WTC11 (cell line): ENCODE measurements at regions not wholly inside any gene's neighbourhood (a gene's known extent, or its start where the extent isn't known, plus 50 kb on each side); places are given as distances from the start of the nearest gene placed in this dataset.

ENCODE experiments used
- GRHL2 ChIP-seq: fragments of 250-450 bp; sonication (Bioruptor Pico); IDR thresholded peaks from 2 replicates; pipeline ENCODE4 v1.8.0; 2022; ENCODE audit warnings: mild to moderate bottlenecking, moderate library complexity; ENCODE audit not compliant: insufficient replicate concordance, severe bottlenecking
- ZNF121 ChIP-seq: sonication (generic); formaldehyde crosslinking; IDR thresholded peaks from 2 replicates; pipeline ENCODE4 v1.8.0; 2023; ENCODE audit warnings: missing genetic modification reagents
- ZNF416 ChIP-seq: fragments of 250-450 bp; sonication (Bioruptor Pico); IDR thresholded peaks from 2 replicates; pipeline ENCODE4 v1.9.0; 2021; ENCODE audit warnings: mild to moderate bottlenecking, inconsistent platforms
- TF ChIP-seq, protein P1 (sequence below): fragments of 200-600 bp; IDR thresholded peaks from 2 replicates; pipeline ENCODE4 v1.8.0; 2022; ENCODE audit warnings: antibody characterized with exemption
- TF ChIP-seq, protein P2 (sequence below): sonication (generic); formaldehyde crosslinking; IDR thresholded peaks from 2 replicates; pipeline ENCODE4 v1.8.0; 2022; ENCODE audit warnings: mild to moderate bottlenecking, missing genetic modification reagents

- no peak for TF ChIP-seq GRHL2 (CRISPR knock-in tag)
- TF ChIP-seq, protein P1, sequence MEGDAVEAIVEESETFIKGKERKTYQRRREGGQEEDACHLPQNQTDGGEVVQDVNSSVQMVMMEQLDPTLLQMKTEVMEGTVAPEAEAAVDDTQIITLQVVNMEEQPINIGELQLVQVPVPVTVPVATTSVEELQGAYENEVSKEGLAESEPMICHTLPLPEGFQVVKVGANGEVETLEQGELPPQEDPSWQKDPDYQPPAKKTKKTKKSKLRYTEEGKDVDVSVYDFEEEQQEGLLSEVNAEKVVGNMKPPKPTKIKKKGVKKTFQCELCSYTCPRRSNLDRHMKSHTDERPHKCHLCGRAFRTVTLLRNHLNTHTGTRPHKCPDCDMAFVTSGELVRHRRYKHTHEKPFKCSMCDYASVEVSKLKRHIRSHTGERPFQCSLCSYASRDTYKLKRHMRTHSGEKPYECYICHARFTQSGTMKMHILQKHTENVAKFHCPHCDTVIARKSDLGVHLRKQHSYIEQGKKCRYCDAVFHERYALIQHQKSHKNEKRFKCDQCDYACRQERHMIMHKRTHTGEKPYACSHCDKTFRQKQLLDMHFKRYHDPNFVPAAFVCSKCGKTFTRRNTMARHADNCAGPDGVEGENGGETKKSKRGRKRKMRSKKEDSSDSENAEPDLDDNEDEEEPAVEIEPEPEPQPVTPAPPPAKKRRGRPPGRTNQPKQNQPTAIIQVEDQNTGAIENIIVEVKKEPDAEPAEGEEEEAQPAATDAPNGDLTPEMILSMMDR: no peak
- TF ChIP-seq ZNF416 (CRISPR knock-in tag): no peak
- TF ChIP-seq, protein P2, sequence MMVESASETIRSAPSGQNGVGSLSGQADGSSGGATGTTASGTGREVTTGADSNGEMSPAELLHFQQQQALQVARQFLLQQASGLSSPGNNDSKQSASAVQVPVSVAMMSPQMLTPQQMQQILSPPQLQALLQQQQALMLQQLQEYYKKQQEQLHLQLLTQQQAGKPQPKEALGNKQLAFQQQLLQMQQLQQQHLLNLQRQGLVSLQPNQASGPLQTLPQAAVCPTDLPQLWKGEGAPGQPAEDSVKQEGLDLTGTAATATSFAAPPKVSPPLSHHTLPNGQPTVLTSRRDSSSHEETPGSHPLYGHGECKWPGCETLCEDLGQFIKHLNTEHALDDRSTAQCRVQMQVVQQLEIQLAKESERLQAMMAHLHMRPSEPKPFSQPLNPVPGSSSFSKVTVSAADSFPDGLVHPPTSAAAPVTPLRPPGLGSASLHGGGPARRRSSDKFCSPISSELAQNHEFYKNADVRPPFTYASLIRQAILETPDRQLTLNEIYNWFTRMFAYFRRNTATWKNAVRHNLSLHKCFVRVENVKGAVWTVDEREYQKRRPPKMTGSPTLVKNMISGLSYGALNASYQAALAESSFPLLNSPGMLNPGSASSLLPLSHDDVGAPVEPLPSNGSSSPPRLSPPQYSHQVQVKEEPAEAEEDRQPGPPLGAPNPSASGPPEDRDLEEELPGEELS (CRISPR knock-in tag): no peak
- no peak for TF ChIP-seq ZNF121
Observed at GRCh38 chr3:28033059-28033784, 208.2 kb upstream of the CMC1 start.
